ENCODE measurements at regions not wholly inside any gene's neighbourhood (a gene's known extent, or its start where the extent isn't known, plus 50 kb on each side); places are given as distances from the start of the nearest gene placed in this dataset.

DNA sequence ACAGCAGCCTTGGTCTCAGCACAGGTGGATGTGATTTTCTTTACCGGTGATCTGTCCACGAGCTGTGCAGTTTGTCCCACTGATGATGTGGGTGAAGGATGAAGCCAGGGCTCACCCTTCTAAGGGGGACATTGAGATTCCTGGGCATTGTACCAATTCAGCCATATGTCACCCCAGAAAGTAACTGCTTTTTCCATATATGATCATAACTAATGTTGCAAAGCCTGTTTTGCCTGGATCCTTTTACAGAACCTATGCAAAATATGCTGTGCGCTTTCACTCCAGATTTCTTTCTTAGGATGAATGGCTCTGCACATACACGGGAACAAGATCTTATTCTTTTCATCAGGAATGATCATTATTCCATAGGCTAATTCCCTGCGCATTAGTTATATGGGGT, 96.9 kb upstream of the POU3F3 start:
- Mint-ChIP-seq H3K36me3 (ENCODE audit: low read depth) (peaks cover 15% of the 10 kb centered on the region), H3K27me3 (ENCODE audit: insufficient read depth, low read depth, poor library complexity) (peaks cover 14% of the 10 kb centered on the region), H3K4me1 (peaks cover 36% of the 10 kb centered on the region), H3K27ac (no peak overlapping the region), H3K4me3 (no peak overlapping the region), H3K9me3 (peaks cover 12% of the 10 kb centered on the region)
- Histone ChIP-seq H3K36me3 (ENCODE audit: insufficient read depth) (no peaks in the 10 kb centered on the region), H3K79me2 (replicated peaks; ENCODE audit: insufficient read depth) (no peaks in the 10 kb centered on the region), H2AFZ (no peak overlapping the region), H4K20me1 (replicated peaks; ENCODE audit: insufficient read depth) (no peaks in the 10 kb centered on the region), H3K4me2 (no peak overlapping the region), H3K27me3 (ENCODE audit: insufficient read depth) (0 out of 2 replicates have a peak, but pooled peaks cover 6% of the 10 kb centered on the region), H3F3A (replicated peaks; ENCODE audit: low read depth) (peaks cover 7% of the 10 kb centered on the region; the same call in 1 of the 2 replicates), H3K27ac (ENCODE audit: low read depth) (no peak overlapping the region), H3K4me3 (no peak overlapping the region), H3K9me2 (ENCODE audit: insufficient read depth) (peaks cover 7% of the 10 kb centered on the region; the same call in 1 of the 2 replicates), H3K4me1 (ENCODE audit: insufficient read depth) (peaks cover 19% of the 10 kb centered on the region)
- DNase-seq (ENCODE audit: low spot score) (no peak), ATAC-seq (no peak)
- TF ChIP-seq CREB1 (CRISPR knock-in tag; IDR thresholded peaks at IDR 0.05; ENCODE audit: low read depth), result no peak
- TF ChIP-seq JUNB (IDR thresholded peaks at IDR 0.05; ENCODE audit: unreplicated experiment), result no peak
- TF ChIP-seq REST (IDR thresholded peaks at IDR 0.05; ENCODE audit: unreplicated experiment), result no peak
- no peak for TF ChIP-seq ZNF331 (CRISPR knock-in tag; IDR thresholded peaks at IDR 0.05; ENCODE audit: low read depth)
- no peak for TF ChIP-seq EZH2 (IDR thresholded peaks at IDR 0.05; ENCODE audit: low read depth, unreplicated experiment)
- TF ChIP-seq CTCF (conservative IDR thresholded peaks at IDR 0.05; ENCODE audit: low read depth in 2 of 2), result no peak
- TF ChIP-seq ZNF462 (CRISPR knock-in tag; IDR thresholded peaks at IDR 0.05), result no peak
- TF ChIP-seq ZNF114 (CRISPR knock-in tag; IDR thresholded peaks at IDR 0.05), result no peak
